NCI-H748 treated with DMSO at 0.1 percent for 48 hours (cell line): ENCODE measurements at regions not wholly inside any gene's neighbourhood (a gene's known extent, or its start where the extent isn't known, plus 50 kb on each side); places are given as distances from the start of the nearest gene placed in this dataset.

Experiments used
- DNase-seq: peaks from one replicate; lab custom pipeline; 2025; lab: John Stamatoyannopoulos, UW

DNA sequence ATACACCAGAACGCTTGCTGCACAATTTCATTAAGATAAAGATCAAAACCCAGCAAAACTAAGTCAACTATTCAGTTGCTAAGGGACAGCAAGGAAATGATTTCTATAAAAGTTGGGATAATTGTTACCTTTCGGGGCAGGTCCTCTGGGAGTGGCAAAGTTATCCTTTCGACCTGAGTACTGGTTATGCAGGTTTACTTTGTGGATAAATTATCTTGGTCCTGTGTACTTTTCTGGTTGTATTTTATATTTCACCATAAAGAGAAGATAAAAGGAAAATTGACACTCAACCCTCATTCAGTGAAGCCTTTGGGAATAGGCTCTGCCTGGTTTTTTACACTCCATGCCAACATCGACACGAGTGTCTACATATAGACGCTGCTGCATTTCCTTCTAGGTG is 146.5 kb downstream of the SYK start:
- peak; percentile 34 for DNase-seq

DNA sequence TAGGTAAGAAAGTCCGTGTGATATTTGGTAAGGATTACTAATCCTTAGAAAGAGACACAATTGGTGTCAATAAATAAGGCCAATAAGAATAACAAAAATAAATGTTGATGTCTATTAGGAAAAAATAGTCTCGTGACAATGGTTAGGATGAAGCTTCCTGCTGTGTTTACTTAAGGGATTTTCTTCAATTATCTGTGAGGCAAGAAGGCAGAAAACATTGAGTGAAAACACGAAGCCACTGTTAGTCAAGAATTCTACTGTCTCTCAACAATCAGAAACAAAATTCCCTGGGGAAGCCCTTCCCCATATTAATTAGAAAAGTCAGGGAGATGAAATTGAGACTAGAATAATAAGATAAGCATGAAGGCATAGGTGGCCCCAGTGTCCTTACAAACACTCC is 149.0 kb downstream of the SYK start:
- no peak for DNase-seq

- DNase-seq, result no peak
Observed at GRCh38 chr9:90953200-90953599, 151.6 kb downstream of the SYK start.

DNA sequence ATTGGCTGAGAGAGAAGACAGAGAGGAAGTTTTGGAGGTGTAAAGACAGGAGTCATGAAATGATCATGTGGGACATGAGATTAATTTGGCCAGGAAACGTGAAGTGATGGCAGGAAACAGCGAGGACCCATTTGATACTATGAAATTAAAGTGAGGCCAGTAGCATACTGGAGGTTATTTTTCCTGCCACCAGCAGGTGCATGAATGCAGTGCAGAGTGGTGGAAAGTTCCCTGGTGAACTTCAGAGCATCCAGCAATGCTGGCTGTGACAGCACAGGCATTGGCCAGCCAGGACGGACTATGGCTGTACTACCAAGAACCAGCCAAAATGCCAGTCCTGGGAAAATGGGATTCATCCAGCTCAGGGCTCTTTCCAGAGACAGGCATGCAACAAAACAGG is 152.2 kb downstream of the SYK start:
- no peak for DNase-seq

GRCh38 chr9:90956026-90956810 is 154.6 kb downstream of the SYK start:
- DNase-seq, result no peak

DNA sequence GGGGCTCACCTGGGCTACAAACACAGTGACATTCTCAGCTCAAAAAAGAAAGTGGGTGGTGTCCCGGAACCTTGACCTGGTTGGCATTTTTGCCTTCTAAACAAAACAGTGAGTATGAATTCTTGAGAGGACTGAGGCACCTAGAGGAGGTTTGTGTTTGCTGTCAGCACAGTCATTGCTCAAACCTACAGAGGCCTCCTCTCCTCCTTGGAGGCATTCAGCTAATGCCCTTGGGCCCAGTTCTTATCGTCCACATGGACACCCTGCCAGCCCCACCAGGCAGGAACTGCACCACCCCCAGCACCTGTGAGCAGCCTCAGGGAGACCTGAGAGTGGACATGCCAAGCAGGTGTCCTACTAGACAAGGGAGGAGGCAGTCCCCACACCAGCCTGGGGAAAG is 156.7 kb downstream of the SYK start:
- no peak for DNase-seq

- no peak for DNase-seq
Observed at GRCh38 chr9:90960941-90961340, 159.3 kb downstream of the SYK start.

GRCh38 chr9:90961375-90961774 is 159.8 kb downstream of the SYK start:
- peak; percentile 46 for DNase-seq

DNA sequence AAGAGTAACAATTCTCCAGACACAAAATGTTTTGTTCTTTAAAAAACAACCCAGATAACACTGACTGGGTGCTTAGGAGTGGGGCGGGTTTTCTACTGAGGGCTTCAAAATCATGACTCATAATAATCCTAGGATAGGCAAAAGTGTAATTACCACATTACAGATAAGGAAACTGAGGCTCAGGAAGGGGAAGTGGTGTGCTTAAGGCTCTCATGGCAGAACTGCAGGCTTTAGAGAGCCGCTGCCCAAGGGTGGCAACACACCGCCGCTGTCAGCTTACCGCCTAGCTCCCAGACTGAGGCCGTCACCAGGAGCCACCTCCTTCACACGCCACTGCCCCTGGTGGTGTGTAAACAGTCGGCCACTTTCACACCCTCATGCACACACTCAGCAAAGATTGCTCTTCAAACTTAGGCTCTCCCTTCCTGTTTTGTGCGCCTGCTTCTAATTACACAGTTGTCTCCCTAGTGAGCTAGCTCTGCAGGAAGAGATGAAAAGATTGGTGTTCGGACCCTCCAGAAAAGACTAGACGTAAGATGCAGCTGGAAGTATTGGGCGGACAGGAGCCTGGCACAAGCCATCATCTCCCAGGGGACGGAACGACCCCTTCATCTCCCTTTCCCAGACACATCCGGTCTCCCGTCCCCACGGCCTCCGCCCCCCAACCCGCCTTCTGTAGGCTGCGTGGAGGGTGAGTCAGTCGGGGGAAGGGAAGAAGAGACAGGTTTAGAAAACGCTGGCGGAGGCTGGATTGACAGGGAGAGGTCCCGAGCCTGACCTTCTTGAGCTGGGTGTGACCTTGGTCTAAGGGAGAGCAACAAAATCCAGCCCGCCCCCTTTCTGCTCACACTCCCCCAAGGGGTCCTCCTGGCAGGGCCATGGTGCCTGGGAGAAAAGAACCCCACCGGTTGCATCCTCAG is 162.7 kb downstream of the SYK start:
- no peak for DNase-seq

DNA sequence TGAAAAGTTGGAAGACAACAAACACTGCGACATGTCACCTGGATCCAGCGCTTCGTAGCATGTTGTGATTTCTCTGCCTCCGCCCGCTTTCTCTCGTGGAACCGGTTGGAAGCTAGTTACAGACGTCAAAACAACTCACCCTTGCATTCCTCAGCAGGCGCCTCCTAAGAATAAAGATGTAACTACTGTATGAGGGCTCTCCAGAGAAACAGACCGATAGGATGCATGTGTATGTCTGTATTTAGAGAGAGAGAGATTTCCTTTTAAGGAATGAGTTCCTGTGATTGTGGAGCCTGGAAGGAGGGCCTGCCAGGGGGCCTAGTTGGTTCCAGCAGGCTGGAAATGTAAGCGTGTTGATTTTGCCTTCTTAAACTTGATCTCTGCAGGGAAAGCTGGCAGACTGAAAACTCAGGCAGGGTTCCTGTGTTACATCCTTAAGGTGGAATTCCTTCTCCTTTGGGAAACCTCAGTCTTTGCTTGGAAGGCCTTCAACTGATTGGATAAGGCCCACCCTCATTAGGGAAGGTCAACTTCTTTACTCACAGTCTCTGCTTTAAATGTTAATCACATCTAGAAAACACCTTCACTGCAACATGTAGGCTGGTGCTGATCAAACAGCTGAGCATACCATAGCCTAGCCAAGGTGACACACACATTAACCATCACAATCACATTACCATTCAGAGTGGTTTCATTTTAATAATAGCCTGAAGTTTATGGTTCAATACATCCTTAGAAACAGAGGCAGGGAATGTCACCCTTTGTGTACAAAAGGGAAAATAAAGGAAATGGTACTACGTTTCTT is 163.8 kb downstream of the SYK start:
- DNase-seq, result no peak

DNA sequence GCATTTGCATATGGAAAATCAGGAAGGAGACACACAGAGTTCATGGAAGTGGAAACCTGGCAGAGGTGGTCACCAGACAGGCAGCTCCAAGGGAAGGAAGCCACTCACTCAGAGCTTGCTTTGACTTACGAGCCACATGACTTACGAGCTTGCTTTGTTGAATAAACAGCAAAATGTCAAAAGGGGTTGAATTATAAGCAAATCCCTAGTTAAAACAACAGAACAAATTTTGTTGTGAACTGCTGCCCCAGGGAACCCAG is 164.3 kb downstream of the SYK start:
- DNase-seq, result no peak

DNA sequence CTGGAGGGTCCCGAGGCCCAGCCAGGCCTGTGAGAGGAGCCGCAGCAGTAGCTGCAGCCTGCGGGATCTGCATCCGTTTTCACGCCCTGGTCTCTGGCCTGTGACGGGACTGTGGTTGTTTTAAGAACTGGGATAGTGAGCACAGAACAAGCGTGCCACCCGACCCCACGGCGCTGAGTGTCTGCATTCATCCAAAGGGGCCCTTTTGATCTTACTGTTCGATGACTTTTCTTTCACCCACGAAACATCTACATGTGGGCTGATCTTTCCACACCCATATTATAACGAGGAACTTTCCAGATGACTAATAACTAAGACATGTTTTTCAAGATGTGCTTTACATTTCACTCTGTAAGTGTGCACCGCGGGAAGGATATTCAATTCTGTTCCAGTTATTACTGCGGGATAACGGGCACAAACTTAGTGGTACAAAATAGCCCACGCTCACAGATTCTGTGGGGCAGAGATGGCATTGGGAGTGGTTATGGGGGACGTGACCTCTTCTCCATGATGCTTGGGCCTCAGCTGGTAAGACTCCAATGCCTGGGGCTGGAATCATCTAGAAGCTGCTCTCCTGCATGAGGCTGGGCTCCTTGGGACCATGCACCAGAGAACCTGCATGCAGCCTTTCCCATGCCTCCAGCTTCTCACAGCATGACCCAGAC is 165.0 kb downstream of the SYK start:
- DNase-seq, result no peak

- no peak for DNase-seq
Observed at GRCh38 chr9:90967145-90967538, 165.5 kb downstream of the SYK start.

DNA sequence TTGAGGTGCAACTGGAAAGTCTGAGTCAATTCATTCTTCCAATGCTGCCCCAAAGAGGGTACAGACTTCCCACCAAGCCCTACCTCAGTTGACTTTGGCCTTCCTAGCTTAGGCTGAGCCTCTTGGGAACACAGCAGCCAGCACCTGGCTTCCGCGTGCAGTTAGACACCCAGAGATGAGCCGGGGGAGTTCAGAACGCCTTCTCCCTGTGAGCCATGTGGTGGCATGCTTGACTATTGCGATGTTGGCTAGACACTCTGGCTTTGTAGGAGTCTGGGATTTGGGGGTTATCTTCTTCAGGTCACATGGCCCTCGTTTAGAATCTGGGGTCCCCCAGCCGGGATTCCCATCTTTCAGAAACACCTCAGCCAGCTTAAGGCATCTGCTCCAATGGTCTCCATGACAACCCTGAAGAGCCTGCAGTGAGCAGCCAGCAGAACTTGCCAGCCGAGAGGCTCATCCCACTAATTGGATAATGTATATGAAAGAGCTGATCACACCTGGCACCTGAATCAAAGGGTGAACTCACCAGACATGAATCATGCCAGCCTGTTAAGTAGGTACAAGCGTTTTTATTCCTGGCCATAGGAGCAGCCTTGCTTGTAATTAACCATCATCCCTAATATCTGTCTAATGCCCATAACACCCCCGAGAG is 167.5 kb downstream of the SYK start:
- DNase-seq, result peak; percentile 71

DNA sequence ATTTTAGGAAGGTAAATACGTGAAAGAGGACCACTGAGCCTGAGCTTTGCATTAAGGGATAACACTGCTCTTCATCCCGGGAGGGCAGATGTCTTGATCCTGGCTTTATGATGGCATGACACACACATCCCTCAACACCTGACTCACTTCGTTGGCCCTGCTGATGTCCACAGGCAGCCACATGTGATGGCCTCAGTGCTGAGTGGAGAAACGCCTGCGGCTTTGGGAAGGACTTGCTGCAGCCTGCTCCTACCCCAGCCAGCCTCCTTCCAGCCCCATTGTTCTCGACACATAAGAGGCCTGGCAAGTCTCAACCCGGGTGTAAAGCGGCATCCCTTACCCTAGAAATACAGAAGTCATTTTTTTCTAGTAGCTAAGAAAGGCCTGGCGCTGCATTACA is 169.0 kb downstream of the SYK start:
- DNase-seq, result no peak

DNA sequence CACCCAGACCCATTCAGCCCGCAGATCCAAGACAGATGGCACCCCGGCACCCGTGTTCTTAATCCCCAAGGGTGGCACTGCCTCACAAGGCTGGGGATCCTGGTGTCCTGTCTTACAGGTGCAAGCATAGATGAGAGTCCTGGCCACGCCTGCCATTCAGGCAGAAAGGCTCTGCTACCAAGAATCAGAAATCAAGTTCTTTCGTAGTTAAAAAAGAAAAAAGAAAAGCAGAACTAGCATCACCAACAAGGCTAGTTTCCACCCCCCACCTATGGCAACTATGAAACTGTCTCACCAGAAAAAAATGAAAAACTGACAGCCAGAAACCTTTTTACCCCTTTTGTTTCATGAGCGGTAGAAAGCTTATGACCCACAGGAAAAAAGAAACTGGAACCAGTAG is 170.4 kb downstream of the SYK start:
- no peak for DNase-seq

DNA sequence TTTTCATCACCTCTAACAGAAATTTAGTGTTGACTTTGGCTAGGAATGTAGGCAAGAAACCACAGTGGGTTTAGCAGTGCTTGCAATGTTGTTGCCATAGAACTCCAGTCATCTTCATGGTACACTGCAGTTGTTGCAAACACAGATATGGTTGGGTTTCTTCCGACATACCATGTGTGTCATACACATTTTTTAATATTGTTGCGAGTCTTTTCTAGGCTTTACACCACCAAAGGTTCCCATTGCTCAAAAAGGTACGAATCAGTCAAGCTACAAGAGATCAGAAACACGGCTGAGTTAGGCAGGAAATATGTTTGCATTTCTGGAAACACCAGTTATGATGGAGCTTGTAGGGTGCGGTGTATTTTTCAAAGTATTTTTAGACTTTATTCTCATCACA is 172.4 kb downstream of the SYK start:
- DNase-seq, result no peak

- no peak for DNase-seq
Observed at GRCh38 chr9:90974643-90975245, 173.1 kb downstream of the SYK start.

DNA sequence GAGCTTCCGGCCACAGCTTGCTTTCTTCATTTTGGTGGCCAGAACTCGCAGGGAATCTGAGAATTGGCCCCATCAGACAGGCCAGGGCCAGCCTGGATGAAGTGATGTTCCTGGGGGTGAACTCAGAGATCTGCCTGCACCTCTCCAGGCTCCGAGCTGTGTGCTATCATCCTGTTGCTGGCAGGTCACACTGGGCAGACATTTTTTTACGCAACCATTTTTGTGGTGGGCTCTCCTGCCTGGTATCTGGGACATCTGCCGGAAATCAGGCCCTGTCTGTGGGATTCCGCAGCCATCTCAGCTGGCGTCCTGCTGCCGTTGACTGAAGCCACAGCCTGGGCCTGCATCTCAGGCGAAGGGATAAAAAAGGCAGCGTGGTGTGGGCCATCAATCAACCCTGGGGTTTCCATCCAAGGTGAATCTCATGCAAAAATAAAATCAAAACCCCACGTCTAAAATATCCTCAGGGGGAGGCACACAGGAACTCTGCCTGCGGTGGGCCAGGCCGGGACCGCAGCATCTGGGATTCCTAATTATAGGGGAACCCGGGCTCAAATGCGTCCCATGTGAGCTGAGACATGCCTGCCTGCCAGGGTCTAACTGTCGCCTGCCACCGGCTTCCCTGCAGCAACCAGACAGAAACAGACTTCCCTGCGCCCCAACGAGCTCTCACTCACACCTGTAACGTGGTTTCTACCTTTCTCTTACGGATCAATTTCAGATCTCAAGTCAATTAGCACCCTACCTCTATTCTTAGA is 174.3 kb downstream of the SYK start:
- no peak for DNase-seq

- DNase-seq, result no peak
Observed at GRCh38 chr9:90979138-90979551, 177.5 kb downstream of the SYK start.
